ENCODE measurements at regions not wholly inside any gene's neighbourhood (a gene's known extent, or its start where the extent isn't known, plus 50 kb on each side); places are given as distances from the start of the nearest gene placed in this dataset.

GRCh38 chr4:30429813-30430761 lies 290.1 kb upstream of the PCDH7 start:
- TF ChIP-seq SIN3A (IDR thresholded peaks at IDR 0.05; ENCODE audit: borderline replicate concordance, insufficient read depth, low read length) (no peak), TAF1 (IDR thresholded peaks at IDR 0.05; ENCODE audit: borderline replicate concordance, insufficient read depth, low read length) (no peak), POLR2AphosphoS5 (IDR thresholded peaks at IDR 0.05; ENCODE audit: low read depth, low read length) (no peak)
- TF ChIP-seq, protein P1, sequence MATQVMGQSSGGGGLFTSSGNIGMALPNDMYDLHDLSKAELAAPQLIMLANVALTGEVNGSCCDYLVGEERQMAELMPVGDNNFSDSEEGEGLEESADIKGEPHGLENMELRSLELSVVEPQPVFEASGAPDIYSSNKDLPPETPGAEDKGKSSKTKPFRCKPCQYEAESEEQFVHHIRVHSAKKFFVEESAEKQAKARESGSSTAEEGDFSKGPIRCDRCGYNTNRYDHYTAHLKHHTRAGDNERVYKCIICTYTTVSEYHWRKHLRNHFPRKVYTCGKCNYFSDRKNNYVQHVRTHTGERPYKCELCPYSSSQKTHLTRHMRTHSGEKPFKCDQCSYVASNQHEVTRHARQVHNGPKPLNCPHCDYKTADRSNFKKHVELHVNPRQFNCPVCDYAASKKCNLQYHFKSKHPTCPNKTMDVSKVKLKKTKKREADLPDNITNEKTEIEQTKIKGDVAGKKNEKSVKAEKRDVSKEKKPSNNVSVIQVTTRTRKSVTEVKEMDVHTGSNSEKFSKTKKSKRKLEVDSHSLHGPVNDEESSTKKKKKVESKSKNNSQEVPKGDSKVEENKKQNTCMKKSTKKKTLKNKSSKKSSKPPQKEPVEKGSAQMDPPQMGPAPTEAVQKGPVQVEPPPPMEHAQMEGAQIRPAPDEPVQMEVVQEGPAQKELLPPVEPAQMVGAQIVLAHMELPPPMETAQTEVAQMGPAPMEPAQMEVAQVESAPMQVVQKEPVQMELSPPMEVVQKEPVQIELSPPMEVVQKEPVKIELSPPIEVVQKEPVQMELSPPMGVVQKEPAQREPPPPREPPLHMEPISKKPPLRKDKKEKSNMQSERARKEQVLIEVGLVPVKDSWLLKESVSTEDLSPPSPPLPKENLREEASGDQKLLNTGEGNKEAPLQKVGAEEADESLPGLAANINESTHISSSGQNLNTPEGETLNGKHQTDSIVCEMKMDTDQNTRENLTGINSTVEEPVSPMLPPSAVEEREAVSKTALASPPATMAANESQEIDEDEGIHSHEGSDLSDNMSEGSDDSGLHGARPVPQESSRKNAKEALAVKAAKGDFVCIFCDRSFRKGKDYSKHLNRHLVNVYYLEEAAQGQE (IDR thresholded peaks at IDR 0.05; ENCODE audit: insufficient read depth in 1 of 2, low read depth in 2 of 2, low read length in 2 of 2): no peak

- TF ChIP-seq TAF1 (IDR thresholded peaks at IDR 0.05; ENCODE audit: borderline replicate concordance, insufficient read depth, low read length): no peak
Observed at GRCh38 chr4:30434656-30435055, 285.5 kb upstream of the PCDH7 start.

- no peak for TF ChIP-seq POLR2AphosphoS5 (IDR thresholded peaks at IDR 0.05; ENCODE audit: low read depth, low read length)
- TF ChIP-seq, protein P1 (IDR thresholded peaks at IDR 0.05; ENCODE audit: insufficient read depth in 1 of 2, low read depth in 2 of 2, low read length in 2 of 2): no peak
Observed at GRCh38 chr4:30436394-30436793, 283.8 kb upstream of the PCDH7 start.

DNA sequence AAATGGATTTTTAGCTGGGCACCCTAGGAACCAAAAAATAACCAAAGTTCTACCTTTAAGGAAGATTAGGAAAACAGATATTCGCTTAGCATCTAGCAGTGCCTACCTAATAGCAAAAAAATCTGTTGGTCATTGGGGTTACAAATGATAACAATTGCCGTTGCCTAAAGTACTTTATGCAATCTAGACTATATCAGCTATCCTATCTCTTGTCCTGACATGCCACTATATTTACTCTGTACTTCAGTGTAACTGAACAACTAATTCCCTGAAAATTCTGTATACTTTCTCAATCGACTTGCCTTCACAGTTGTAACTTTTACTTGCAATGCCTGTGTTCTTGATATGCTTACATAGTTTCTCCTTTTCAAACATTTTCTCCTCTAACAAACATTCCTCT lies 282.9 kb upstream of the PCDH7 start:
- TF ChIP-seq POLR2AphosphoS5 (IDR thresholded peaks at IDR 0.05; ENCODE audit: low read depth, low read length) (no peak), SIN3A (IDR thresholded peaks at IDR 0.05; ENCODE audit: borderline replicate concordance, insufficient read depth, low read length) (no peak), TAF1 (IDR thresholded peaks at IDR 0.05; ENCODE audit: borderline replicate concordance, insufficient read depth, low read length) (no peak), FOXP2 (optimal IDR thresholded peaks at IDR 0.05; ENCODE audit: borderline replicate concordance, extremely low read depth, extremely low read length, insufficient read depth) (no peak)
- TF ChIP-seq, protein P1 (IDR thresholded peaks at IDR 0.05; ENCODE audit: insufficient read depth in 1 of 2, low read depth in 2 of 2, low read length in 2 of 2): no peak

- no peak for TF ChIP-seq FOXP2 (optimal IDR thresholded peaks at IDR 0.05; ENCODE audit: borderline replicate concordance, extremely low read depth, extremely low read length, insufficient read depth)
- no peak for TF ChIP-seq TAF1 (IDR thresholded peaks at IDR 0.05; ENCODE audit: borderline replicate concordance, insufficient read depth, low read length)
- no peak for TF ChIP-seq SIN3A (IDR thresholded peaks at IDR 0.05; ENCODE audit: borderline replicate concordance, insufficient read depth, low read length)
- TF ChIP-seq, protein P1 (IDR thresholded peaks at IDR 0.05; ENCODE audit: insufficient read depth in 1 of 2, low read depth in 2 of 2, low read length in 2 of 2): no peak
- TF ChIP-seq POLR2AphosphoS5 (IDR thresholded peaks at IDR 0.05; ENCODE audit: low read depth, low read length): no peak
Observed at GRCh38 chr4:30443289-30443688, 276.9 kb upstream of the PCDH7 start.

Data from PFSK-1 (cell line).